PC-9 (cell line): ENCODE measurements at regions not wholly inside any gene's neighbourhood (a gene's known extent, or its start where the extent isn't known, plus 50 kb on each side); places are given as distances from the start of the nearest gene placed in this dataset.

Source experiments
- BruUV-seq: library from RNA; stranded (reverse); fragments of 400-500 nt; replicated peaks from 2 replicates; lab custom pipeline; 2021; lab: Mats Ljungman, UMichigan
- CTCF ChIA-PET: fragments of 300-600 bp; sonication (Branson Sonifier 250); formaldehyde crosslinking; loops from one replicate; lab custom pipeline; 2022; ENCODE audit warnings: antibody characterized with exemption; lab: Charles Lee
- POLR2A ChIA-PET: fragments of 300-600 bp; sonication (Branson Sonifier 250); formaldehyde crosslinking; loops from one replicate; lab custom pipeline; 2022; ENCODE audit warnings: antibody characterized with exemption; ENCODE audit not compliant: unreplicated experiment; lab: Charles Lee
- DNase-seq, 2 experiments: peaks; one replicate each; pipeline versions ENCODE4 v3.0.0 to v3.0.0-alpha.2; 2015 to 2022; ENCODE audit warnings: mixed read lengths in 1 of 2
- H2AFZ ChIP-seq: fragments of 200-600 bp; sonication (generic); 2 replicates; pipeline ENCODE4 v1.8.1; 2017; ENCODE audit warnings: antibody characterized with exemption
- H3F3A ChIP-seq: fragments of 200-600 bp; sonication (generic); 2 replicates; pipeline ENCODE4 v1.8.1; 2017; ENCODE audit warnings: antibody characterized with exemption, mild to moderate bottlenecking, low read depth; ENCODE audit not compliant: insufficient read depth
- H3K27ac ChIP-seq: fragments of 200-600 bp; sonication (generic); 2 replicates; pipeline ENCODE4 v1.6.1; 2016; ENCODE audit warnings: mixed run types
- H3K27me3 ChIP-seq: fragments of 200-600 bp; sonication (generic); 2 replicates; pipeline ENCODE4 v1.6.1; 2016; ENCODE audit warnings: low read depth, mixed run types; ENCODE audit not compliant: insufficient read depth
- H3K36me3 ChIP-seq: fragments of 200-600 bp; sonication (generic); 2 replicates; pipeline ENCODE4 v1.6.1; 2016; ENCODE audit warnings: low read depth, mixed run types
- H3K4me1 ChIP-seq: fragments of 200-600 bp; sonication (generic); replicated peaks from 2 replicates; pipeline ENCODE4 v1.6.1; 2016; ENCODE audit warnings: mixed run types; ENCODE audit not compliant: insufficient read depth
- H3K4me2 ChIP-seq: fragments of 200-600 bp; sonication (generic); 2 replicates; pipeline ENCODE4 v1.6.1; 2017; ENCODE audit warnings: mixed run types
- H3K4me3 ChIP-seq: fragments of 200-600 bp; sonication (generic); 2 replicates; pipeline ENCODE4 v1.6.1; 2016; ENCODE audit warnings: mixed run types
- H3K79me2 ChIP-seq: fragments of 200-600 bp; sonication (generic); 2 replicates; pipeline ENCODE4 v1.6.1; 2017; ENCODE audit warnings: low read depth, mixed run types
- H3K9me2 ChIP-seq: fragments of 200-600 bp; sonication (generic); 2 replicates; pipeline ENCODE4 v1.8.1; 2017; ENCODE audit warnings: mild to moderate bottlenecking; ENCODE audit not compliant: insufficient read depth
- H3K9me3 ChIP-seq: fragments of 200-600 bp; sonication (generic); 2 replicates; pipeline ENCODE4 v1.8.1; 2016; ENCODE audit warnings: low read depth; ENCODE audit not compliant: insufficient read depth
- H4K20me1 ChIP-seq: fragments of 200-600 bp; sonication (generic); 2 replicates; pipeline ENCODE4 v1.8.1; 2017; ENCODE audit not compliant: insufficient read depth
- CTCF ChIP-seq: fragments of 200-600 bp; sonication (generic); conservative IDR thresholded peaks from 2 replicates; pipeline ENCODE4 v1.6.1; 2017; ENCODE audit warnings: mixed run types, antibody characterized with exemption, mild to moderate bottlenecking, moderate library complexity
- EZH2 ChIP-seq: fragments of 200-600 bp; sonication (generic); IDR thresholded peaks from 2 replicates; pipeline ENCODE4 v1.8.0; 2017; ENCODE audit warnings: antibody characterized with exemption, low read depth
- intact Hi-C: fragments of 100-400 bp; cut with micrococcal nuclease; formaldehyde crosslinking; loops from one replicate; pipeline ENCODE4 v1.10.0; 2022; ENCODE audit not compliant: unreplicated experiment

- peaks cover 12% of the 10 kb centered on the region for H3K4me1 ChIP-seq
- no peak for DNase-seq
- no peaks in the 10 kb centered on the region for H3K9me2 ChIP-seq
- no peak overlapping the region for H3K27ac ChIP-seq
- H3F3A ChIP-seq, result no peaks in the 10 kb centered on the region
- H4K20me1 ChIP-seq, result no peaks in the 10 kb centered on the region
- intact Hi-C loops, result no loop called here
- no peak overlapping the region for H2AFZ ChIP-seq
- H3K36me3 ChIP-seq, result no peaks in the 10 kb centered on the region
- POLR2A ChIA-PET, result interaction anchor here (0.6 kb wide), 1 partner anchor 688 kb away, joined by 21 read pairs; no protein-coding TSS in a partner anchor
- no TSS peak for BruUV-seq
- no peaks in the 10 kb centered on the region for H3K9me3 ChIP-seq
- H3K4me2 ChIP-seq, result no peak overlapping the region
- H3K27me3 ChIP-seq, result peaks cover 6% of the 10 kb centered on the region
- CTCF ChIA-PET, result no interaction called here
- no peaks in the 10 kb centered on the region for H3K79me2 ChIP-seq
- no peak for TF ChIP-seq EZH2
- TF ChIP-seq CTCF, result no peak
- H3K4me3 ChIP-seq, result no peak overlapping the region
Observed at GRCh38 chr5:17445185-17445584, 52.8 kb upstream of the TAF11L2 start.
